ENCODE measurements at regions not wholly inside any gene's neighbourhood (a gene's known extent, or its start where the extent isn't known, plus 50 kb on each side); places are given as distances from the start of the nearest gene placed in this dataset.
"Not testable (repeated sequence)": the region's sequence is repeated elsewhere in the genome, so short reads cannot be mapped to it uniquely, and the experiment has no call there.

GRCh38 chr3:70488131-70488530 lies 175.7 kb upstream of the MDFIC2 start:
- no peak for ATAC-seq
- H3K4me1 Mint-ChIP-seq, result no peaks in the 10 kb centered on the region
- no peaks in the 10 kb centered on the region for H3K9me3 Mint-ChIP-seq
- peaks cover 10% of the 10 kb centered on the region for H3K27me3 Mint-ChIP-seq
- DNase-seq, result no peak
- no peaks in the 10 kb centered on the region for H3K36me3 Mint-ChIP-seq (ENCODE audit: low read depth)
- no peak overlapping the region for H3K4me3 Mint-ChIP-seq
- H3K27ac Mint-ChIP-seq, result no peak overlapping the region

DNA sequence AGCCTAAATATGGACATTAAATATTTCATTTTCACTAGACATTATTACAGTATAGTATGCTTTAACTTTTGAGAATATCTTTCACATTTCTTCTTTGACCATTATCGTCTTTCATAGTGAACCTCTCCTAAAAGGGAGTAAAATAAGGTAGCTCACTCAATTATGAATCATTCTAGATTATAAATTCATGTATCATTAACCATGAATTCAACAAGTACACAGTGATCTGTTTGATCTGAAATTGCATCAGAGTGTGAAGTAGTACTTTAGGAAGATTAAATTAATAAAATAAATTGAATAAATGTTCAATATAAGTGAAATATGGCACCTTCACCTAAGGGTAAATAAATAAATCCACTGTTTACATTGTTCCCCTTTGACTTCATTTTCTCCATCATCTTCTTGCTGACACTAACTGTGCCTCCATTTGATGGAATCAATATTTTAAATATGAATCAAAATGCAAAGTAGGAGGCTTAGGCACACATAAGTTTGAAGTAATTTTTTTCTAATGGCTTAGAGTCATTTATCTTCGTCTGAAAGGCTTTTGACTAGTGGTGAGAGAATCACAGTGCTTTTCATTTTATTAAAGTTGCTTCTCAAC lies 174.1 kb upstream of the MDFIC2 start:
- Mint-ChIP-seq H3K4me3 (no peak overlapping the region), H3K4me1 (no peaks in the 10 kb centered on the region)
- no peak for ATAC-seq

DNA sequence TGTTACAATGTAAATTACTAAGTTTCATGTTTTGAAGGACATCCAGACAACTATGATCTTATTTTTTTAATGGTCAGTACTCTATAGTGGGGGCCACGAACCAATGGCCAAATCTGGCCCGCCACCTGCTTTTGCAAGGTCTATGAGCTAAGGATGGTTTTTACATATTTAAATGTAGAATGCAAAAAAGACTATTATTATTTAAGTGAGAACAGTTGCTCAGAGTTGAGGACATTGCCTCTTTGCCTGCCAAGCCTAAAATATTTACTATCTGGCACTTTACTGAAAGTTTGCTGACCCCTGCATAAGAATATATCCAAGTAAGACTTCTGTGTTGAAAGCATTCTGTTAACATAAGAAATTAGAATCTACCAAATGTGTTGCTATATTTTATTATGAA lies 163.7 kb upstream of the MDFIC2 start:
- ATAC-seq, result no peak
- H3K27ac Mint-ChIP-seq, result no peak overlapping the region
- no peaks in the 10 kb centered on the region for H3K36me3 Mint-ChIP-seq (ENCODE audit: low read depth)
- H3K4me3 Mint-ChIP-seq, result no peak overlapping the region
- DNase-seq, result no peak
- peaks cover under 1% of the 10 kb centered on the region for H3K27me3 Mint-ChIP-seq
- peaks cover 4% of the 10 kb centered on the region for H3K9me3 Mint-ChIP-seq
- H3K4me1 Mint-ChIP-seq, result no peaks in the 10 kb centered on the region

More for the DNA sequence above, 174.1 kb upstream of the MDFIC2 start:
- Mint-ChIP-seq H3K36me3 (ENCODE audit: low read depth) (no peaks in the 10 kb centered on the region), H3K27me3 (peaks cover 9% of the 10 kb centered on the region), H3K9me3 (no peaks in the 10 kb centered on the region), H3K27ac (no peak overlapping the region)
- no peak for DNase-seq

DNA sequence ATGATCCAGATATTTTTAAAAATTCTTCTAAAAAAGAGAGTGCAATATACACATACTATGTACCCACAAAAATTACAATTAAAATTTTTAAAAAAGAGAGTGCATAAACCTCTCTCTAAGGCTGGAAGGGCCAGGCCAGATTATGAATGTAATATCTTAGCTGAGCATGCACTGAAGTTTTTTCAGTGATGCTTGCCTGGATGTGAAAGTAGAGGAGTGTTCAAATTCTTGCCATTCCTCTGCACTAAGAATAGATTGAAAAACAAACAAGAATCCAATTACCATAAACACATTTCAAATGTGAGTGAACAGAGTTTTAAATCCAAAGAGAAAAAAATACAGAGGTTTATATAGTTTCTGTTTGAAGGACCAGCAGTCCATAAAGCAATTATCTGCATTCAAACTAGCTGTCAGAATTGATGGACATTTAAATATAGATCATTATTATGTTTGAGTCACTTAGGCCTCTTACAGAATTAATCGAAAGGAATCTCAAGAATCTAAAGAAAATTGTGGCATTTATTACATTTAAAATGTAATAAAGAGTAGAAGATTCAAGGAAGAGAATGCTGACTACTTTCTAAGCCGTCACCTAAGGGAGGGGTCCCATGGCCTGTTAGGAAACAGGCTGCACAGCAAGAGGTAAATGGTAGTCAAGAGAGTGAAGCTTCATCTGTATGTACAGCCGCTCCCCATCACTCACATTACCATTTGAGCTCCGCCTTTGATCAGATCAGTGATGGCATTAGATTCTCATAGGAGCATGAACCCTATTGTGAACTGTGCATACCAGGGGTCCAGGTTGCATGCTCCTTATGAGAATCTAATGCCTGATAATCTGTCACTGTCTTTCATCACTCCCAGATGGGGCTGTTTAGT lies 159.3 kb upstream of the MDFIC2 start:
- H3K27ac Mint-ChIP-seq, result no peak overlapping the region
- no peak for DNase-seq
- no peaks in the 10 kb centered on the region for H3K36me3 Mint-ChIP-seq (ENCODE audit: low read depth)
- no peaks in the 10 kb centered on the region for H3K4me1 Mint-ChIP-seq
- H3K9me3 Mint-ChIP-seq, result no peaks in the 10 kb centered on the region
- ATAC-seq, result no peak
- H3K27me3 Mint-ChIP-seq, result peaks cover 9% of the 10 kb centered on the region
- no peak overlapping the region for H3K4me3 Mint-ChIP-seq

DNA sequence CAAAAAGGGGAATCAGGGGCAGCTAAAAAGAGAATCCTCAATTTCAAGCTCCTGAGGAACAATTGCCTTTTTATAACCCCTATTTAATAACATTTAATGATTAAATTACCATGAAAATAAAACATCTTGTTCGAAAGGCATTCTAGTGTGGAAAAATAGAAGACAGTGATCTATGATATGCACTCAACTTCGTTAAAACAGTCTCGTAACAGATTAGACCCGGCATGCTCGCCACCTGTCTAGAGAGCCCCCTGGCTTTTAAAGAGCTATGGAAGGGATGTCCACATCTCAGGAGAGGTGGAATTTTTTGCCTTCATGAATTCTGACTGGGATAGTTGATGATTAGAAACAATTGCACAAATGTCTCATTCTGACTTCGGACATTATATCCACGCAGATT lies 153.7 kb upstream of the MDFIC2 start:
- peaks cover 15% of the 10 kb centered on the region for H3K27me3 Mint-ChIP-seq
- peaks cover 6% of the 10 kb centered on the region for H3K9me3 Mint-ChIP-seq
- no peaks in the 10 kb centered on the region for H3K4me1 Mint-ChIP-seq
- no peaks in the 10 kb centered on the region for H3K36me3 Mint-ChIP-seq (ENCODE audit: low read depth)
- H3K4me3 Mint-ChIP-seq, result no peak overlapping the region
- DNase-seq, result no peak
- no peak for ATAC-seq
- no peak overlapping the region for H3K27ac Mint-ChIP-seq

GRCh38 chr3:70464876-70465275 lies 152.4 kb upstream of the MDFIC2 start:
- Mint-ChIP-seq H3K27ac (no peak overlapping the region), H3K27me3 (peaks cover 20% of the 10 kb centered on the region)
- ATAC-seq, result no peak

DNA sequence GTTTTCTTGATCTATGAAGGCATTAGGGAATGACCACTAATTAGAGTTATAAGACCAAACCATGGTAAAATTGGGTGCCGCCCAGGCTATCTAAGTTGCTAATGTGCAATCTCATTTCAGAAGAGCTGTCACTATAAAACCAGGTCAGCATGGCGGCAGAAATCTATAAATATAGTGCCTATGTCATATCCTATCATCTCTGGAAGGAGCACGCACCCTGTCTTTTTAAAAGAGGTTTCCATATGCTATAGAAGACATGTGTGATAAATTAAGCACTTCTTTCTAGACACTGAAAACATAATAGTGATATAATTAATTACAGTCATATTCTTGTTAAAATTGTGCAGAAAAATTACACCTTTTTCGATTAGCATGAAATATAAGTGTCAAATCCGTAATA lies 152.0 kb upstream of the MDFIC2 start:
- no peak for ATAC-seq
- Mint-ChIP-seq H3K27me3 (peaks cover 20% of the 10 kb centered on the region), H3K36me3 (ENCODE audit: low read depth) (no peaks in the 10 kb centered on the region), H3K9me3 (peaks cover 10% of the 10 kb centered on the region), H3K4me3 (no peak overlapping the region), H3K4me1 (no peaks in the 10 kb centered on the region), H3K27ac (no peak overlapping the region)
- DNase-seq, result no peak

More at GRCh38 chr3:70464876-70465275, 152.4 kb upstream of the MDFIC2 start:
- peaks cover 10% of the 10 kb centered on the region for H3K9me3 Mint-ChIP-seq
- H3K4me3 Mint-ChIP-seq, result no peak overlapping the region
- no peaks in the 10 kb centered on the region for H3K4me1 Mint-ChIP-seq
- no peak for DNase-seq
- H3K36me3 Mint-ChIP-seq (ENCODE audit: low read depth), result no peaks in the 10 kb centered on the region

- Mint-ChIP-seq H3K27me3 (peaks cover 12% of the 10 kb centered on the region), H3K9me3 (peaks cover 13% of the 10 kb centered on the region)
- not testable (repeated sequence) for DNase-seq; ATAC-seq; H3K4me1 Mint-ChIP-seq; H3K27ac Mint-ChIP-seq; H3K4me3 Mint-ChIP-seq; H3K36me3 Mint-ChIP-seq (ENCODE audit: low read depth)
These were observed 137.8 kb upstream of the MDFIC2 start for GRCh38 chr3:70450220-70450619.

DNA sequence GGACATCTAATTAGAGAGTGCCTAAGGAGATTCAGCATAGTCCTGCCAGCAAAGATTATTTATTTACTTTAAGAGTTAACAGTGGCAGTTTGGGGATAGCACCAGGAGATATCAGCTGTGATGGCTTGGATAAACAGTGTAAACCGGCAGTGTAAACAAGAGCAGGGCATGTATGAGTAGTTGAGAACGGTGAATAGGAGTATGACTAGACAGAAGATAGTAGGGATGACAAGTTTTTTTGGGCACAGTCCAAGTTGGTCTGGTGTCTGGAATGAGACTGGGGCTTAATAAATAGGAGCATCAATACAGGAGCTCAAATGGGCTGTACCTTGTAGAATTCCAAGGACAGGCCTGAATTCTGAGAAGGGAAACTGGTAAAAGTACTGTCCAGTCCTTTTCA lies 123.0 kb upstream of the MDFIC2 start:
- H3K4me3 Mint-ChIP-seq, H3K27ac Mint-ChIP-seq, DNase-seq: not testable (repeated sequence)

DNA sequence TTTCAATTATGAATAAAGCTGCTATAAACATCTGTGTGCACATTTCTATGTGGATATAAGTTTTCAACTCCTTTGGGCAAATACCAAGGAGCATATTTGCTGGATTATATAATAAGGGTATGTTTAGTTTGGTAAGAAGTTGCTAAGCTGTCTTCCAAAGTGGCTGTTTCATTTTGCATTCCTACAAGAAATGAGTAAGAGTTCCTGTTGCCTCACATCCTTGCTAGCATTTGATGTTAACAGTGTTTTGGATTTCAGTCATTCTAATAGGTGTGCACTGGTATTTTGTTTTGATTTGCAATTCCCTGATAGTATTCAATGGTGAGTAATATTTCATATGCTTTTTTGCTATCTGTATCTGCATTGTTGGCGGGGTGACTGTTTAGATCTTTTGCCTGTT lies 120.7 kb upstream of the MDFIC2 start:
- Mint-ChIP-seq H3K9me3 (no peaks in the 10 kb centered on the region), H3K4me1 (no peaks in the 10 kb centered on the region), H3K36me3 (ENCODE audit: low read depth) (no peaks in the 10 kb centered on the region), H3K27ac (no peak overlapping the region), H3K4me3 (no peak overlapping the region), H3K27me3 (peaks cover 9% of the 10 kb centered on the region)
- ATAC-seq (no peak), DNase-seq (no peak)

More for the DNA sequence above, 123.0 kb upstream of the MDFIC2 start:
- H3K4me1 Mint-ChIP-seq; H3K36me3 Mint-ChIP-seq (ENCODE audit: low read depth); ATAC-seq; H3K9me3 Mint-ChIP-seq: not testable (repeated sequence)
- H3K27me3 Mint-ChIP-seq, result peaks cover 11% of the 10 kb centered on the region

- Mint-ChIP-seq H3K9me3 (no peaks in the 10 kb centered on the region), H3K27me3 (peaks cover 5% of the 10 kb centered on the region), H3K4me1 (no peaks in the 10 kb centered on the region), H3K36me3 (ENCODE audit: low read depth) (no peaks in the 10 kb centered on the region), H3K27ac (no peak overlapping the region), H3K4me3 (no peak overlapping the region)
- DNase-seq (no peak), ATAC-seq (no peak)
These were observed 119.5 kb upstream of the MDFIC2 start for GRCh38 chr3:70431911-70432310.

DNA sequence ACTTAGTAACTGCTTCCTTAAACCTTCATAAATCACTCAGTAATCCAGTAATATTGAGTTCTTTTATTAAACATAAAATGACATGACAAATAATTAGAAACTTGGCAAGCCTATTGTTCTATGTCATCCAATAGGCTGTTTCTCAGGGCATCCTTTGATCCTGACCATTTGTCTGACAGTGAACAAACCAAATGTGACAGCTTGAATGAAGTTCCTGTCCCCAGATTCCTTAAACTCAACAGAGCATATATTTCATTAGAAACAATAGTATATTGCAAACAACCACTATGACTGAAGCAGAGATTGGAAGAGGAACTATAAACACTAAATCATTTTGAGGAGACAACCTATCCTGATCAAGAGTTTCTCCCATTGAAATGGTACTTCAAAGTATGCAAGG lies 113.6 kb upstream of the MDFIC2 start:
- no peak for DNase-seq
- Mint-ChIP-seq H3K4me1 (no peaks in the 10 kb centered on the region), H3K27ac (no peak overlapping the region), H3K36me3 (ENCODE audit: low read depth) (no peaks in the 10 kb centered on the region), H3K9me3 (no peaks in the 10 kb centered on the region), H3K4me3 (no peak overlapping the region), H3K27me3 (peaks cover 6% of the 10 kb centered on the region)
- ATAC-seq, result no peak

DNA sequence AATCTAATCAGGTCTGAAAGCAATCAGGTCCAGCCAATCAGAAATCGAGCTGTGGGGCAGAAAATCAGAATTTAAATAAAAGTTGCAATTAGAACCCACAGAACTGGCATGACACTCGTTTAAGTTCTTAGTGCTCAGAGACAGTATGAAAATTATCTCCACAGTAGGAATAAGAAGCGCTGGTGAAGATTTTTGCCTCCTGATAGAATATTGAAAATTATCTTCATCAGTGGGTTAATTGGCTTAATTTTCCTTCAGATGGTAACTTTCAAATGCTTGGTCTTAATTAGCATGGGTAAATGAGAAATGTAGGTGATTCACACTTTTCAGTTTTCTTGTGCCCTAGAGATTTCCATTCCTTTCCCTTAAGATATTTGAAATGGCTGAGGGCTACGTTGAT lies 109.1 kb upstream of the MDFIC2 start:
- H3K4me1 Mint-ChIP-seq, result no peaks in the 10 kb centered on the region
- no peak for ATAC-seq

DNA sequence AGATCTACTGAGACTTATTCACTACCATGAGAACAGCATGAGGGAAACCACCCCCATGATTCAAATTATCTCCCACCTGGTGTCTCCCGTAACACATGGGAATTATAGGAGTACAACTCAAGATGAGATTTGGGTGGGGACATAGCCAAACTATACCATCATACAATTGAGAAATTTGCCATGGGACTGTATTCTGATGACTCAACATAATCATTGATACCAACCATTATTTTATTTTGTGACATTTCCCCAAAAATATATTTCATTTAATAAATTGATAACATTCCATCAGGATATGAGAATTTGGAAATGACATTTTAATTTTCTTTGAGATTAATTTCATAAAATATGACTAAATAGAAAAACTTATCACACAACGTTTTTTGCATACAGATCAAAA lies 96.6 kb upstream of the MDFIC2 start:
- Mint-ChIP-seq H3K36me3 (ENCODE audit: low read depth) (no peaks in the 10 kb centered on the region), H3K27me3 (peaks cover 3% of the 10 kb centered on the region), H3K4me1 (no peaks in the 10 kb centered on the region), H3K9me3 (peaks cover 17% of the 10 kb centered on the region), H3K4me3 (no peak overlapping the region), H3K27ac (no peak overlapping the region)
- DNase-seq, result no peak
- no peak for ATAC-seq

More for the DNA sequence above, 109.1 kb upstream of the MDFIC2 start:
- Mint-ChIP-seq H3K9me3 (no peaks in the 10 kb centered on the region), H3K36me3 (ENCODE audit: low read depth) (no peaks in the 10 kb centered on the region), H3K4me3 (no peak overlapping the region), H3K27ac (no peak overlapping the region), H3K27me3 (peaks cover 18% of the 10 kb centered on the region)
- no peak for DNase-seq

GRCh38 chr3:70400194-70400593 lies 87.8 kb upstream of the MDFIC2 start:
- no peak for ATAC-seq
- H3K4me1 Mint-ChIP-seq, result no peaks in the 10 kb centered on the region
- H3K27ac Mint-ChIP-seq, result no peak overlapping the region
- no peak overlapping the region for H3K4me3 Mint-ChIP-seq
- no peaks in the 10 kb centered on the region for H3K9me3 Mint-ChIP-seq
- no peaks in the 10 kb centered on the region for H3K36me3 Mint-ChIP-seq (ENCODE audit: low read depth)
- peaks cover 9% of the 10 kb centered on the region for H3K27me3 Mint-ChIP-seq
- no peak for DNase-seq

Measured in activated naive CD8-positive, alpha-beta T cell treated with anti-CD3 and anti-CD28 coated beads, Interleukin-2, amount 50 U/mL, for 24 hours (primary cell).